Glutamatergic neuron (in vitro differentiated cells): ENCODE measurements at regions not wholly inside any gene's neighbourhood (a gene's known extent, or its start where the extent isn't known, plus 50 kb on each side); places are given as distances from the start of the nearest gene placed in this dataset.

ENCODE experiments used
- DNase-seq: peaks from one replicate; pipeline ENCODE4 v3.0.0; 2022
- H3K27ac Mint-ChIP-seq: one replicate; pipeline ENCODE4 v1.8.0; 2020; ENCODE audit warnings: mild to moderate bottlenecking, mixed read lengths, inconsistent platforms; ENCODE audit not compliant: unreplicated experiment
- H3K27me3 Mint-ChIP-seq: one replicate; pipeline ENCODE4 v1.8.0; 2020; ENCODE audit warnings: mild to moderate bottlenecking, moderate library complexity, mixed read lengths, inconsistent platforms; ENCODE audit not compliant: unreplicated experiment
- H3K36me3 Mint-ChIP-seq: one replicate; pipeline ENCODE4 v1.8.0; 2020; ENCODE audit warnings: mild to moderate bottlenecking, mixed read lengths, inconsistent platforms; ENCODE audit not compliant: unreplicated experiment
- H3K4me1 Mint-ChIP-seq: one replicate; pipeline ENCODE4 v1.8.0; 2020; ENCODE audit warnings: mild to moderate bottlenecking, low read depth, mixed read lengths, inconsistent platforms; ENCODE audit not compliant: unreplicated experiment
- H3K4me3 Mint-ChIP-seq: one replicate; pipeline ENCODE4 v1.8.0; 2020; ENCODE audit warnings: mild to moderate bottlenecking, mixed read lengths, inconsistent platforms; ENCODE audit not compliant: unreplicated experiment
- H3K9me3 Mint-ChIP-seq: one replicate; pipeline ENCODE4 v1.8.0; 2020; ENCODE audit warnings: mild to moderate bottlenecking, moderate library complexity, mixed read lengths, inconsistent platforms; ENCODE audit not compliant: unreplicated experiment
- CTCF ChIP-seq: fragments of 200-600 bp; sonication (generic); IDR thresholded peaks from one replicate; pipeline ENCODE4 v1.5.0; 2021; ENCODE audit not compliant: partially characterized antibody, unreplicated experiment

DNA sequence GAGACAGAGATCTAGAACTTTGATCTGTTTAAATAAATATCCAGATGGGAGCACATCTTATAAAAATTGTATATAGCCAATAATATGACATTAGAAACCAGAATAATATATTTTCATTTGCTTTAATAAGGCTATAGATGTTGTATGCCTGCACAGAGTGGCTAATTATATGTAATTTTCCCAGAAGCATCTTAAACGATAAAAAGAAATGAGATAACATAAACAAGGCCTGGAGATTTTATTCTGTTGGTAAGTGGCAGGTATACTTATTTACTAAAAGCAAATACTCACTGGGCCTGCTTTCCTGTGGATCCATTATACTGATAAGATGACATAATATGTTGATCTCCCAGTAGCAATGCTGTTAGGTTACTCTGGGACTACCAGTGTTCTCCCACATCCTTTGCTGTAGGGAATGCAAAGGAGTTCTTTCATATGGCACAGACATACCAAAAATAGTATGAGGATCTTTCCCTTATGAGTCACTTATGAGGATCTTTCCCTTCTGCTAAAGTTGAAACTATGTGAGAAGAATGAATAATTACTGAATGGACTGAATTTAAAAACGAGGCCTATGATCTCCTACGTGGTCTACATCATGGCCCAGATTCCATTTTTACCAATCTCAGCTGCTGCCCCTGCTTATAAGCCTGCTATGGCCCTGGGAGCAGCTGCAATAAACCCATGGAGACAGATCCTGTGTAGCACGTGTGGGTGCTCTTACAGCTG is 112.1 kb downstream of the NUDT12 start:
- H3K9me3 Mint-ChIP-seq, result no peaks in the 10 kb centered on the region
- H3K4me3 Mint-ChIP-seq, result no peak overlapping the region
- H3K27me3 Mint-ChIP-seq, result no peaks in the 10 kb centered on the region
- no peak for DNase-seq
- H3K27ac Mint-ChIP-seq, result no peak overlapping the region
- TF ChIP-seq CTCF, result no peak
- no peaks in the 10 kb centered on the region for H3K4me1 Mint-ChIP-seq
- H3K36me3 Mint-ChIP-seq, result no peaks in the 10 kb centered on the region

DNA sequence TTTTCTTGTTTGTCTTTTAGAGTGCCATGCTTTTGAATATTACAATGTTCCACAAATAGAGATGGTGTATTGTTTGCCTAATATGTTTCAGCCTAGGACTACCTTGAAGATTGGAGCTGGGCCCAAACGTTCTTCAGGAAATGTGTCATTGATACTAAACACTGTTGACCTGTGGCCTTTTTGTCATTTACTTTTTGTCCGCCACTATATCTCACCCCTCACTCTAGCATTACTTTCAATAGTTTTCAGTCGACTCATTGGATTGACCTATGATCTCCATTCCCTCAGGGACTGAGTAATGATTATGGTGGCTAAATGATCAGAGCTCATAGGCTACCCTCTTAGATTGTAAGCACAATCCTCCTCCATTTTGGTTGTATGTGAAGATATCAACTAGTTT is 115.8 kb downstream of the NUDT12 start:
- H3K4me3 Mint-ChIP-seq, result no peak overlapping the region
- peaks cover 5% of the 10 kb centered on the region for H3K27me3 Mint-ChIP-seq
- H3K27ac Mint-ChIP-seq, result no peak overlapping the region
- H3K36me3 Mint-ChIP-seq, result no peaks in the 10 kb centered on the region
- DNase-seq, result no peak
- no peak for TF ChIP-seq CTCF
- peaks cover 5% of the 10 kb centered on the region for H3K4me1 Mint-ChIP-seq
- no peaks in the 10 kb centered on the region for H3K9me3 Mint-ChIP-seq

GRCh38 chr5:103445426-103446035 is 117.1 kb downstream of the NUDT12 start:
- H3K27ac Mint-ChIP-seq, result no peak overlapping the region
- DNase-seq, result no peak

GRCh38 chr5:103444333-103445038 is 118.1 kb downstream of the NUDT12 start:
- Mint-ChIP-seq H3K4me1 (peaks cover 11% of the 10 kb centered on the region), H3K36me3 (peaks cover 2% of the 10 kb centered on the region), H3K4me3 (no peak overlapping the region), H3K27ac (no peak overlapping the region), H3K27me3 (peaks cover 5% of the 10 kb centered on the region), H3K9me3 (no peaks in the 10 kb centered on the region)
- TF ChIP-seq CTCF, result no peak
- no peak for DNase-seq

More at GRCh38 chr5:103445426-103446035, 117.1 kb downstream of the NUDT12 start:
- TF ChIP-seq CTCF, result no peak
- Mint-ChIP-seq H3K36me3 (no peaks in the 10 kb centered on the region), H3K4me1 (peaks cover 11% of the 10 kb centered on the region), H3K4me3 (no peak overlapping the region), H3K9me3 (no peaks in the 10 kb centered on the region), H3K27me3 (peaks cover 5% of the 10 kb centered on the region)

DNA sequence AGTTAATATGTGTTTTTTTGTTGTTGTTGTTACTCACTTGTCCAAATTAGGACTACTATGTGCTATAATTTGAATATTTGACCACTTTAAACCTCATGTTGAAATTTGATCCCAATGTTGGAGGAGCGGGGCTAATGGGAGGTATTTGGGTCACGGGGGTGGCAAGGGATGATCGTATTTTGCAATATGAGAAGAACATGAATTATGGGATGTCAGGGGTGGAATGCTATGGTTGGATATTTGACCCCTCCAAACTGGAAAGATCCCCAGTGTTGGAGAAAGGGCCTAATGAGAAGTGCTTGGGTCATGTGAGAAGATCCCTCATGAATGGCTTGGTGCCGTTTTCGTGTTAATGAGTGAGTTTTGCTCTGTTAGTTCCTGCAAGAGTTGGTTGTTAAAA is 119.8 kb downstream of the NUDT12 start:
- H3K27me3 Mint-ChIP-seq, result peaks cover 5% of the 10 kb centered on the region
- H3K4me1 Mint-ChIP-seq, result peaks cover 11% of the 10 kb centered on the region
- peaks cover 8% of the 10 kb centered on the region for H3K36me3 Mint-ChIP-seq
- no peak overlapping the region for H3K27ac Mint-ChIP-seq
- no peak for TF ChIP-seq CTCF
- H3K9me3 Mint-ChIP-seq, result no peaks in the 10 kb centered on the region
- H3K4me3 Mint-ChIP-seq, result no peak overlapping the region
- DNase-seq, result no peak
